ENCODE measurements at regions not wholly inside any gene's neighbourhood (a gene's known extent, or its start where the extent isn't known, plus 50 kb on each side); places are given as distances from the start of the nearest gene placed in this dataset.
A peak's percentile ranks its signal among the peaks of the same experiment; 100 is the strongest.

GRCh38 chr21:34202553-34203372, 129.4 kb downstream of the MRPS6 start:
- no peaks in the 10 kb centered on the region for H3K9me3 ChIP-seq (ENCODE audit: control insufficient read depth in 2 of 2, low read length in 2 of 2)
- peaks cover 38% of the 10 kb centered on the region for H3K4me1 ChIP-seq (ENCODE audit: control insufficient read depth, insufficient read depth, low read length)
- H3K27me3 ChIP-seq (ENCODE audit: control insufficient read depth in 1 of 2, insufficient read depth in 2 of 2, low read length in 2 of 2), result no peaks in the 10 kb centered on the region
- peak overlapping the region; percentile 55 to 63 for H3K9ac ChIP-seq (ENCODE audit: low read length in 2 of 2)
- peak overlapping the region; percentile 13 to 71 for H3K4me3 ChIP-seq (ENCODE audit: low read length in 2 of 2)
- H3K36me3 ChIP-seq (ENCODE audit: control insufficient read depth in 2 of 2, insufficient read depth in 2 of 2, low read length in 2 of 2), result no peaks in the 10 kb centered on the region
- H3K27ac ChIP-seq (ENCODE audit: low read length), result peak overlapping the region; percentile 81

GRCh38 chr21:34203851-34204420, 130.6 kb downstream of the MRPS6 start:
- no peaks in the 10 kb centered on the region for H3K27me3 ChIP-seq (ENCODE audit: control insufficient read depth in 1 of 2, insufficient read depth in 2 of 2, low read length in 2 of 2)
- H3K9ac ChIP-seq (ENCODE audit: low read length in 2 of 2), result no peak overlapping the region
- peaks cover 38% of the 10 kb centered on the region for H3K4me1 ChIP-seq (ENCODE audit: control insufficient read depth, insufficient read depth, low read length)
- H3K27ac ChIP-seq (ENCODE audit: low read length), result peak overlapping the region; percentile 81
- H3K9me3 ChIP-seq (ENCODE audit: control insufficient read depth in 2 of 2, low read length in 2 of 2), result no peaks in the 10 kb centered on the region
- no peaks in the 10 kb centered on the region for H3K36me3 ChIP-seq (ENCODE audit: control insufficient read depth in 2 of 2, insufficient read depth in 2 of 2, low read length in 2 of 2)
- H3K4me3 ChIP-seq (ENCODE audit: low read length in 2 of 2), result no peak overlapping the region

- H3K4me1 ChIP-seq (ENCODE audit: control insufficient read depth, insufficient read depth, low read length), result peaks cover 35% of the 10 kb centered on the region
- H3K4me3 ChIP-seq (ENCODE audit: low read length in 2 of 2), result no peak overlapping the region
- no peaks in the 10 kb centered on the region for H3K36me3 ChIP-seq (ENCODE audit: control insufficient read depth in 2 of 2, insufficient read depth in 2 of 2, low read length in 2 of 2)
- H3K27ac ChIP-seq (ENCODE audit: low read length), result peak overlapping the region; percentile 81
- no peaks in the 10 kb centered on the region for H3K27me3 ChIP-seq (ENCODE audit: control insufficient read depth in 1 of 2, insufficient read depth in 2 of 2, low read length in 2 of 2)
- H3K9ac ChIP-seq (ENCODE audit: low read length in 2 of 2), result no peak overlapping the region
- no peaks in the 10 kb centered on the region for H3K9me3 ChIP-seq (ENCODE audit: control insufficient read depth in 2 of 2, low read length in 2 of 2)
These were observed 131.4 kb downstream of the MRPS6 start for GRCh38 chr21:34204481-34205439.

DNA sequence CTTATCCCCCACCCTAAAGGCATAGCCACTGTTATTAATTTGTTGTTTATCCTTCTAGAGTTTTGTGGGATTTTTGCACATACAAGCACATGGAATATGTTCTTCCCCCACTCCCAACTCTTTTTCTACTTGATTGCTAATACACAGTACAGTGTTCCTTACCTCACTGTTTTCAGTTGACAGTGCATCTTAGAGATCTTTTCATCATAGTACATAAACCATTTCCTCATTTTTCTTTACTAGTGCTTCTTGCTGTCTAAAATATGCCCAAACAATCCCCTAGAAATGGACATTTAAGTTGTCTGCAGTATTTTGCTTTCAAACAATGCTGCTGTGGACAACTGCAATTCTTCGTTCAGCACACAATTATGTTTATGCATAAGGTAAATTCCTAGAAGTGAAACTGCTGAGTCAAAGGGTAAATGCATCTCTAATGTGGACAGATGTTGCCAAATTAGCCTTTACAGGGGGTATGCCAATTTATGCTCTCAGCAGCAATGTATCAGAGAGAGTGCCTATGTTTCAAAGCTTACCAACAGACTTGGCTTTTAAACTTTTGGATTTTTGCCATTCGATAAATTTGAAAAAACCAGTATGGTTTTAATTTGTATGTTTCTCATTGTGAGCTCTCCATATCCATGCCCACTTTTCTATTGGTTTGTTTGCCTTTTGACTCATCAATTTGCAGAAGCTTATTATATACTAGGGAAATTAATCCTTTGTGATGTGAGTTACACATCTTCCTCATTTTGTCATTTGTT, 132.6 kb downstream of the MRPS6 start:
- Histone ChIP-seq H3K9me3 (ENCODE audit: control insufficient read depth in 2 of 2, low read length in 2 of 2) (no peaks in the 10 kb centered on the region), H3K4me3 (ENCODE audit: low read length in 2 of 2) (peak overlapping the region in 1 of 2 donors; percentile 2), H3K9ac (ENCODE audit: low read length in 2 of 2) (no peak overlapping the region), H3K27ac (ENCODE audit: low read length) (no peak overlapping the region), H3K36me3 (ENCODE audit: control insufficient read depth in 2 of 2, insufficient read depth in 2 of 2, low read length in 2 of 2) (no peaks in the 10 kb centered on the region), H3K27me3 (ENCODE audit: control insufficient read depth in 1 of 2, insufficient read depth in 2 of 2, low read length in 2 of 2) (no peaks in the 10 kb centered on the region), H3K4me1 (ENCODE audit: control insufficient read depth, insufficient read depth, low read length) (peaks cover 33% of the 10 kb centered on the region)

DNA sequence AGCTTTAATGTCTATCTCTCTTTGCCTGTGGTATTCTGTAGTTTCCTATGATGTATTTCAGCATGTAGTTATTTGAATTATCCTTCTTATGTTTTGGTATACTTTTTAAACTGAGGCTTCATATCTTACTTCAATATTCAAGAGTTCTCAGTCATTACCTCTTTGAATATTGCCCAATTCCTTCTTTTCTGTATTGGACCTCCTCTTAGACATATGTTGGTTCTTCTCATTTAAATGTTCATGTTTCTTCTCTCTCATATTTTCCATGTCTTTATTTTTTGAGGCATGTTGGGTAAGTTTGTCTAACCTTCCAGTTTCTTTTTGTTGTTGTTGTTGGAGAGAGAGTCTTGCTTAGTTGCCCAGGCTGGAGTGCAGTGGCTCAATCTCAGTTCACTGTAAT, 140.6 kb downstream of the MRPS6 start:
- no peak overlapping the region for H3K9ac ChIP-seq (ENCODE audit: low read length in 2 of 2)
- peaks cover 3% of the 10 kb centered on the region for H3K4me1 ChIP-seq (ENCODE audit: control insufficient read depth, insufficient read depth, low read length)
- no peak overlapping the region for H3K27ac ChIP-seq (ENCODE audit: low read length)
- no peak overlapping the region for H3K4me3 ChIP-seq (ENCODE audit: low read length in 2 of 2)
- no peaks in the 10 kb centered on the region for H3K36me3 ChIP-seq (ENCODE audit: control insufficient read depth in 2 of 2, insufficient read depth in 2 of 2, low read length in 2 of 2)
- peaks cover 0 to 2% of the 10 kb centered on the region in 2 donors for H3K9me3 ChIP-seq (ENCODE audit: control insufficient read depth in 2 of 2, low read length in 2 of 2)
- no peaks in the 10 kb centered on the region for H3K27me3 ChIP-seq (ENCODE audit: control insufficient read depth in 1 of 2, insufficient read depth in 2 of 2, low read length in 2 of 2)

DNA sequence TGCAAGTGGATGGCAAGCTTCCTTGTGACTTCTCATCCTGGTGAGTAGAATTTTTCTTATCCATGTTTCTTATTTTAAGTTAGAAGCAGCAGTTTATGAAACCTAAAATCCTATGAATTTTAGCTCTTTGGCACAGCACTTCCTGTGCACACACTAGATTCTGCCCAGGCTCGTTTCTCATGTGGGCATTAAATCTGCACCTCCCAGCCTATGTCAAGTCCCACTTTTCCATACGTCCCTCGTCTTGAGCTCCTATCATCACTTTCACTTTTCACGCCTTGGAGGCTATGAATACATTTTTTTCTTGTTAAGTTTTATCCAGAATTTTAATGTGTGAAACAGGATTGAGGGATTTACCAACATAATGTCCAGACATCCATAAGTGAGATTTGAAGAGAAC, 142.1 kb downstream of the MRPS6 start:
- H3K4me3 ChIP-seq (ENCODE audit: low read length in 2 of 2), result no peak overlapping the region
- no peak overlapping the region for H3K9ac ChIP-seq (ENCODE audit: low read length in 2 of 2)
- no peaks in the 10 kb centered on the region for H3K36me3 ChIP-seq (ENCODE audit: control insufficient read depth in 2 of 2, insufficient read depth in 2 of 2, low read length in 2 of 2)
- no peaks in the 10 kb centered on the region for H3K27me3 ChIP-seq (ENCODE audit: control insufficient read depth in 1 of 2, insufficient read depth in 2 of 2, low read length in 2 of 2)
- H3K9me3 ChIP-seq (ENCODE audit: control insufficient read depth in 2 of 2, low read length in 2 of 2), result peaks cover 0 to 2% of the 10 kb centered on the region in 2 donors
- no peak overlapping the region for H3K27ac ChIP-seq (ENCODE audit: low read length)
- peaks cover 6% of the 10 kb centered on the region for H3K4me1 ChIP-seq (ENCODE audit: control insufficient read depth, insufficient read depth, low read length)

DNA sequence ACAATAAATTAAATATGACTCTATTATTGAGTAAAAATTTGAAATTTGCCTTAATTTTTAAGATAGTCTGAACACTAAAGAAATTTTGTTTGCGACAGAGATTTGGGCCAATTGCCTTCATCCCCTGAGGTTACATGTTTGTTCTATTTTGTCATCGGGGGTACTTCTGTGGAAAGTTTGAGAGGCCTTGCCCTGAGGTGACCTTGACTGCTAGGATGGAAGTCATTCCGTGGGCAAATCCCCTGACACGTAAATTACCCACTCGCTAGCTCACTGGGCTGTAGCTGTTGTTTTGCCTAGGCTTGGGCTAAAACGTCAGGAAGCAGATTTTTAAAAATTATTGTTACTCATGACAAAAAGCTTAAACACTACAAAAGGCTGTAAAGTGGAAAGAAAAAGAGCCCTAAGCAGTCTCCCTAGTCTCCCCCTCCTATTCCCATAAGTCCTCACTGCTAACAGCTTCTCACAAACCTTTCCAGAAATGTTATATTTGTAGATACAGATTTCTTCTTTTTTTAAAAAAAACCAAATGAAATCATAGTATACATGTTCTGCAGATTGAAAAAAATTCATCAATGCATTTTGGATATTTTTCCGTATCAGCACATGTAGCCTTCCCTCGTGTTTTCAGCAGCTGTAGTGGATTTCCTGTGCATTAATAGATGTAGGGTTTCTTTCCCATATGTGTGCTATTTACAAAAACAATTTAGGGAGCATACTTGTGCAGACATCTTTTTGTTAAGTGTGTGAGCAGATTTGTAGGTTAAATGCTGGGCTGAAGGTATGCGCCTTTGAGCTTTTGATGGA, 142.7 kb downstream of the MRPS6 start:
- H3K9ac ChIP-seq (ENCODE audit: low read length in 2 of 2), result no peak overlapping the region
- H3K4me3 ChIP-seq (ENCODE audit: low read length in 2 of 2), result no peak overlapping the region
- no peaks in the 10 kb centered on the region for H3K36me3 ChIP-seq (ENCODE audit: control insufficient read depth in 2 of 2, insufficient read depth in 2 of 2, low read length in 2 of 2)
- H3K27ac ChIP-seq (ENCODE audit: low read length), result no peak overlapping the region
- H3K4me1 ChIP-seq (ENCODE audit: control insufficient read depth, insufficient read depth, low read length), result peaks cover 12% of the 10 kb centered on the region
- peaks cover 0 to 2% of the 10 kb centered on the region in 2 donors for H3K9me3 ChIP-seq (ENCODE audit: control insufficient read depth in 2 of 2, low read length in 2 of 2)
- no peaks in the 10 kb centered on the region for H3K27me3 ChIP-seq (ENCODE audit: control insufficient read depth in 1 of 2, insufficient read depth in 2 of 2, low read length in 2 of 2)

DNA sequence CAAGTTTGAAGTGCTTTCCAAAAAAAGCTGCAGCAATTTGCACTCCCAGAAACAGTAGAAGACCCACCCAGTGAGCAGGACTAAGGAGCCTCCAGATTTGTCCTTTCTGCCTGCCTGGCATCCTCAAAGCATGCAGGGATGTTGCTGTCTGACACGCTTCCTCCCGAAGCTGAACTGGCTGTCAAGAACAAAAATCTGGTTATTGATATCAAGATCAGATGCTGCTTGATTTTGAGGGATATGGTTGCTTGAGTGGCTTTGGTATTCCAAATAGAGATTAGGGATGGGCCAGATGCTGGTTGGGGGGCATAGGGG, 143.3 kb downstream of the MRPS6 start:
- Histone ChIP-seq H3K27me3 (ENCODE audit: control insufficient read depth in 1 of 2, insufficient read depth in 2 of 2, low read length in 2 of 2) (no peaks in the 10 kb centered on the region), H3K36me3 (ENCODE audit: control insufficient read depth in 2 of 2, insufficient read depth in 2 of 2, low read length in 2 of 2) (no peaks in the 10 kb centered on the region), H3K4me3 (ENCODE audit: low read length in 2 of 2) (no peak overlapping the region), H3K4me1 (ENCODE audit: control insufficient read depth, insufficient read depth, low read length) (peaks cover 17% of the 10 kb centered on the region), H3K27ac (ENCODE audit: low read length) (no peak overlapping the region), H3K9me3 (ENCODE audit: control insufficient read depth in 2 of 2, low read length in 2 of 2) (peaks cover 0 to 2% of the 10 kb centered on the region in 2 donors), H3K9ac (ENCODE audit: low read length in 2 of 2) (no peak overlapping the region)

DNA sequence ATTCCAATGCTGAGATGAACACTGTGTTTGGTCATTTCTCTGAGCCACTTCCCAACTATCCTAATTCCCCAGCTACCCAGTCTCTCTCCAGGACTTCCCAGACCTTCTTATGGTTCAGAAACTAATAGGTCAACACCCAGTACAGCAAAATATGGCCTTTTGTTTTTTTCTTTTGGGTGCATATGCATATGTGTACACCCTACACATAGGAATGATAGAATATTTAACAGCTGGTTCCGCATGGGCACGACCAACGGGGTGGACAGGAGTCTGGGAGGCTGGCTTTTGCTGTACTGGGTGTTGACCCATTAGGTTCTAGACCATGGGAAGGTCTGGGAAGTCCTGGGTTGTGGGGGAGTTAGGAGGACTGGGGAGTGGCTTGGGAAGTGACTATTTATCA, 143.9 kb downstream of the MRPS6 start:
- H3K27ac ChIP-seq (ENCODE audit: low read length), result no peak overlapping the region
- H3K36me3 ChIP-seq (ENCODE audit: control insufficient read depth in 2 of 2, insufficient read depth in 2 of 2, low read length in 2 of 2), result no peaks in the 10 kb centered on the region
- no peaks in the 10 kb centered on the region for H3K27me3 ChIP-seq (ENCODE audit: control insufficient read depth in 1 of 2, insufficient read depth in 2 of 2, low read length in 2 of 2)
- no peak overlapping the region for H3K4me3 ChIP-seq (ENCODE audit: low read length in 2 of 2)
- H3K9ac ChIP-seq (ENCODE audit: low read length in 2 of 2), result no peak overlapping the region
- peaks cover 0 to 2% of the 10 kb centered on the region in 2 donors for H3K9me3 ChIP-seq (ENCODE audit: control insufficient read depth in 2 of 2, low read length in 2 of 2)
- H3K4me1 ChIP-seq (ENCODE audit: control insufficient read depth, insufficient read depth, low read length), result peaks cover 17% of the 10 kb centered on the region
